Sigmoid colon (tissue), 3 donors: ENCODE measurements at regions not wholly inside any gene's neighbourhood (a gene's known extent, or its start where the extent isn't known, plus 50 kb on each side); places are given as distances from the start of the nearest gene placed in this dataset.

ENCODE experiments used
- POLR2A ChIP-seq, 2 donors: fragments of 450-650 bp; IDR thresholded peaks; one replicate each; pipeline ENCODE4 v1.6.1; 2016; ENCODE audit warnings: antibody characterized with exemption in 2 of 2, mild to moderate bottlenecking in 2 of 2, moderate library complexity in 2 of 2
- TF ChIP-seq, protein P1 (sequence below), 4 experiments: fragments of 450-650 bp in 3 of 4; fragments of 200-600 bp in 1 of 4; IDR thresholded peaks; one replicate each; pipeline ENCODE4 v1.5.1; 2016 to 2019; ENCODE audit warnings: antibody characterized with exemption in 4 of 4, mild to moderate bottlenecking in 3 of 4, moderate library complexity in 2 of 4

DNA sequence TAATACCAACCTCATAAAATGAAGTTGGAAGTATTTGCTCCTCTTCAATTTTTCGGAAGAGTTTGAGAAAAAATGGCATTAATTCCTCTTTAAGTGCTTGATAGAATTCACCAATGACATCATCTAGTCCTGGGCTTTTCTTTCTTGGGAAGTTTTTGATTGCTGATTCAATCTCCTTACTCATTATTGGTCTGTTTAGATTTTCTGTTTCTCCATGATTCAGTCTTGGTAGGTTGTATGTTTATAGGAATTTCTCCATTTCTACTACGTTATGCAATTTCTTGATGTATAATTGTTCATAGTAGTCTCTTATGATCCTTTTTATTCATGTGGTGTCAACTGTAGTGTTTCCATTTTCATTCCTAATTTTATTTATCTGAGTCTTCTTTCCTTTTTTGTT lies 141.5 kb upstream of the PRNP start:
- TF ChIP-seq, protein P1, sequence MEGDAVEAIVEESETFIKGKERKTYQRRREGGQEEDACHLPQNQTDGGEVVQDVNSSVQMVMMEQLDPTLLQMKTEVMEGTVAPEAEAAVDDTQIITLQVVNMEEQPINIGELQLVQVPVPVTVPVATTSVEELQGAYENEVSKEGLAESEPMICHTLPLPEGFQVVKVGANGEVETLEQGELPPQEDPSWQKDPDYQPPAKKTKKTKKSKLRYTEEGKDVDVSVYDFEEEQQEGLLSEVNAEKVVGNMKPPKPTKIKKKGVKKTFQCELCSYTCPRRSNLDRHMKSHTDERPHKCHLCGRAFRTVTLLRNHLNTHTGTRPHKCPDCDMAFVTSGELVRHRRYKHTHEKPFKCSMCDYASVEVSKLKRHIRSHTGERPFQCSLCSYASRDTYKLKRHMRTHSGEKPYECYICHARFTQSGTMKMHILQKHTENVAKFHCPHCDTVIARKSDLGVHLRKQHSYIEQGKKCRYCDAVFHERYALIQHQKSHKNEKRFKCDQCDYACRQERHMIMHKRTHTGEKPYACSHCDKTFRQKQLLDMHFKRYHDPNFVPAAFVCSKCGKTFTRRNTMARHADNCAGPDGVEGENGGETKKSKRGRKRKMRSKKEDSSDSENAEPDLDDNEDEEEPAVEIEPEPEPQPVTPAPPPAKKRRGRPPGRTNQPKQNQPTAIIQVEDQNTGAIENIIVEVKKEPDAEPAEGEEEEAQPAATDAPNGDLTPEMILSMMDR (IDR thresholded peaks at IDR 0.05) = no peak
- TF ChIP-seq POLR2A (IDR thresholded peaks at IDR 0.05) = no peak
